OCI-LY1 (cell line): ENCODE measurements at regions not wholly inside any gene's neighbourhood (a gene's known extent, or its start where the extent isn't known, plus 50 kb on each side); places are given as distances from the start of the nearest gene placed in this dataset.

ENCODE experiments used
- H2AFZ ChIP-seq: fragments of 200-600 bp; sonication (generic), shearing (Covaris generic); 2 replicates; pipeline ENCODE4 v1.6.0; 2014; ENCODE audit warnings: antibody characterized with exemption, mild to moderate bottlenecking, low read length
- H3F3A ChIP-seq: fragments of 200-600 bp; sonication (generic), shearing (Covaris generic); 2 replicates; pipeline ENCODE4 v1.6.0; 2014; ENCODE audit warnings: mild to moderate bottlenecking, antibody characterized with exemption, low read length, moderate library complexity; ENCODE audit not compliant: insufficient read depth
- H3K27ac ChIP-seq: fragments of 200-600 bp; sonication (generic); 2 replicates; pipeline ENCODE4 v1.5.1; 2014; ENCODE audit warnings: low read length, mixed run types, mild to moderate bottlenecking, low read depth; ENCODE audit not compliant: poor library complexity, severe bottlenecking
- H3K27me3 ChIP-seq: fragments of 200-600 bp; sonication (generic); 2 replicates; pipeline ENCODE4 v1.6.0; 2014; ENCODE audit warnings: antibody characterized with exemption, mild to moderate bottlenecking, low read length, moderate library complexity; ENCODE audit not compliant: insufficient read depth
- H3K36me3 ChIP-seq: fragments of 200-600 bp; sonication (generic); 2 replicates; pipeline ENCODE4 v1.6.1; 2014; ENCODE audit warnings: mild to moderate bottlenecking, antibody characterized with exemption, low read length, moderate library complexity, mixed read lengths; ENCODE audit not compliant: insufficient read depth
- H3K4me1 ChIP-seq: fragments of 200-600 bp; sonication (generic); 2 replicates; pipeline ENCODE4 v1.5.1; 2014; ENCODE audit warnings: mild to moderate bottlenecking, low read length, moderate library complexity; ENCODE audit not compliant: insufficient read depth, severe bottlenecking
- H3K4me2 ChIP-seq: fragments of 200-600 bp; sonication (generic), shearing (Covaris generic); 2 replicates; pipeline ENCODE4 v1.6.1; 2014; ENCODE audit warnings: low read length
- H3K4me3 ChIP-seq: fragments of 200-600 bp; sonication (generic); 2 replicates; pipeline ENCODE4 v1.5.1; 2014; ENCODE audit warnings: low read length, low read depth, mild to moderate bottlenecking, mixed read lengths; ENCODE audit not compliant: poor library complexity, severe bottlenecking
- H3K79me2 ChIP-seq: fragments of 200-600 bp; shearing (Covaris generic); 2 replicates; pipeline ENCODE4 v1.6.1; 2016; ENCODE audit warnings: mixed run types, low read length, mixed read lengths; ENCODE audit not compliant: insufficient read depth
- H3K9ac ChIP-seq: fragments of 200-600 bp; sonication (generic), shearing (Covaris generic); 2 replicates; pipeline ENCODE4 v1.6.1; 2014; ENCODE audit warnings: mild to moderate bottlenecking, low read length, mixed read lengths
- H3K9me2 ChIP-seq: fragments of 200-600 bp; sonication (generic), shearing (Covaris generic); 2 replicates; pipeline ENCODE4 v1.6.1; 2014; ENCODE audit warnings: low read depth, mild to moderate bottlenecking, low read length, mixed read lengths
- H3K9me3 ChIP-seq: fragments of 200-600 bp; shearing (Covaris generic); 2 replicates; pipeline ENCODE4 v1.6.1; 2014; ENCODE audit warnings: low read length, mixed read lengths
- H4K20me1 ChIP-seq: fragments of 200-600 bp; sonication (generic), shearing (Covaris generic); 2 replicates; pipeline ENCODE4 v1.6.0; 2016; ENCODE audit warnings: mild to moderate bottlenecking, low read length; ENCODE audit not compliant: insufficient read depth
- CTCF ChIP-seq: fragments of 200-600 bp; sonication (generic), shearing (Covaris generic); IDR thresholded peaks from 2 replicates; pipeline ENCODE4 v1.5.1; 2017; ENCODE audit warnings: mild to moderate bottlenecking, antibody characterized with exemption, low read length, moderate library complexity, mixed read lengths
- EZH2 ChIP-seq: fragments of 200-600 bp; sonication (generic), shearing (Covaris generic); IDR thresholded peaks from 2 replicates; pipeline ENCODE4 v1.8.0; 2017; ENCODE audit warnings: borderline replicate concordance, mixed run types, mild to moderate bottlenecking, antibody characterized with exemption, low read length, moderate library complexity, mixed read lengths

GRCh38 chr7:157467496-157468212 is 130.8 kb downstream of the DNAJB6 start:
- Histone ChIP-seq H2AFZ (no peak overlapping the region), H3K4me2 (no peak overlapping the region)

GRCh38 chr7:157468221-157469111 is 131.7 kb downstream of the DNAJB6 start:
- peaks cover 15% of the 10 kb centered on the region for H3K27me3 ChIP-seq
- H3K4me1 ChIP-seq, result no peaks in the 10 kb centered on the region
- H3K36me3 ChIP-seq, result no peaks in the 10 kb centered on the region
- no peaks in the 10 kb centered on the region for H3K9me2 ChIP-seq
- H3K9me3 ChIP-seq, result peaks cover 8% of the 10 kb centered on the region
- H3K4me2 ChIP-seq, result no peak overlapping the region
- H3K9ac ChIP-seq, result no peak overlapping the region
- no peaks in the 10 kb centered on the region for H3F3A ChIP-seq
- H3K4me3 ChIP-seq, result no peak overlapping the region
- H3K79me2 ChIP-seq, result no peaks in the 10 kb centered on the region
- H2AFZ ChIP-seq, result no peak overlapping the region
- H4K20me1 ChIP-seq, result no peaks in the 10 kb centered on the region
- TF ChIP-seq CTCF, result no peak
- TF ChIP-seq EZH2, result no peak
- H3K27ac ChIP-seq, result no peak overlapping the region

More at GRCh38 chr7:157467496-157468212, 130.8 kb downstream of the DNAJB6 start:
- no peaks in the 10 kb centered on the region for H4K20me1 ChIP-seq
- no peaks in the 10 kb centered on the region for H3K4me1 ChIP-seq
- 0 out of 2 replicates have a peak, but pooled peaks cover under 1% of the 10 kb centered on the region for H3K9me3 ChIP-seq
- no peaks in the 10 kb centered on the region for H3K36me3 ChIP-seq
- H3K79me2 ChIP-seq, result no peaks in the 10 kb centered on the region
- no peak overlapping the region for H3K4me3 ChIP-seq
- H3K27ac ChIP-seq, result no peak overlapping the region
- TF ChIP-seq EZH2 (no peak), CTCF (0 out of 2 replicates have a peak, but pooled peaks have one; percentile 26)
- H3K9ac ChIP-seq, result no peak overlapping the region
- H3K9me2 ChIP-seq, result no peaks in the 10 kb centered on the region
- H3K27me3 ChIP-seq, result peaks cover 15% of the 10 kb centered on the region
- no peaks in the 10 kb centered on the region for H3F3A ChIP-seq

GRCh38 chr7:157469181-157470016 is 132.6 kb downstream of the DNAJB6 start:
- H3K4me1 ChIP-seq, result no peaks in the 10 kb centered on the region
- no peak overlapping the region for H3K4me3 ChIP-seq
- TF ChIP-seq CTCF (no peak), EZH2 (no peak)
- peaks cover 15% of the 10 kb centered on the region for H3K27me3 ChIP-seq
- no peak overlapping the region for H3K4me2 ChIP-seq
- no peak overlapping the region for H2AFZ ChIP-seq
- H3K9me3 ChIP-seq, result peaks cover 16% of the 10 kb centered on the region
- H3F3A ChIP-seq, result no peaks in the 10 kb centered on the region
- no peaks in the 10 kb centered on the region for H4K20me1 ChIP-seq
- no peak overlapping the region for H3K9ac ChIP-seq
- no peak overlapping the region for H3K27ac ChIP-seq
- no peaks in the 10 kb centered on the region for H3K9me2 ChIP-seq
- H3K79me2 ChIP-seq, result no peaks in the 10 kb centered on the region
- no peaks in the 10 kb centered on the region for H3K36me3 ChIP-seq
